ENCODE measurements at regions not wholly inside any gene's neighbourhood (a gene's known extent, or its start where the extent isn't known, plus 50 kb on each side); places are given as distances from the start of the nearest gene placed in this dataset.
A peak's percentile ranks its signal among the peaks of the same experiment; 100 is the strongest.
"Not testable (repeated sequence)": the region's sequence is repeated elsewhere in the genome, so short reads cannot be mapped to it uniquely, and the experiment has no call there.

DNA sequence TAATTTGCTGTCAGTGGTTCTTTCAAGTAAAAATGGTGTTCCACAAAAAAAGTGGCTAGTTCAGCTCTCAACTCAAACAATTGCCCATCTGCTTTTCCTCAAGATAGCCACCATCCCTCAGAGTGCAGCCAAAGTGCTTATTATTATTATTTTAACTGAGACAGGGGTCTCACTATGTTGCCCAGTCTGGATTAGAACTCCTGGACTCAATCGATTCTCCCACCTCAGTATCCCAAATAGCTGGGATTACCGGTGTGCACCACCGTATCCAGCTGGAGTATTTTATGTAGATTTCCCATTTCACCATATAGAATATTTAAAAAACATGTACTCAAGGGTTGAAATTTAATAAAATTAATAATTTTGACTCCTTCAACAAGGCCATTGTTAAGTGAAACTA lies 62.1 kb upstream of the USP9X start:
- DNase-seq (ENCODE audit: low read depth, low spot score) (no peak), FAIRE-seq (no peak)
- no peaks in the 10 kb centered on the region for H3K9me1 ChIP-seq (ENCODE audit: control insufficient read depth, extremely low read depth, insufficient read depth, low read length)
- no peaks in the 10 kb centered on the region for H3K9me3 ChIP-seq (ENCODE audit: control insufficient read depth, low read depth, low read length)
- H2AFZ ChIP-seq (ENCODE audit: control insufficient read depth, low read length): no peak overlapping the region
- no peaks in the 10 kb centered on the region for H3K36me3 ChIP-seq (ENCODE audit: control insufficient read depth in 2 of 2, extremely low read depth in 1 of 2, insufficient read depth in 2 of 2, low read length in 2 of 2)
- peaks cover 9% of the 10 kb centered on the region for H3K4me1 ChIP-seq (ENCODE audit: control insufficient read depth, extremely low read depth, insufficient read depth, low read length)
- peaks cover 9% of the 10 kb centered on the region for H3K27me3 ChIP-seq (ENCODE audit: control insufficient read depth, extremely low read depth, insufficient read depth, low read length)
- H3K79me2 ChIP-seq (ENCODE audit: control insufficient read depth, insufficient read depth, low read length): no peaks in the 10 kb centered on the region
- no peak overlapping the region for H3K4me3 ChIP-seq (ENCODE audit: control insufficient read depth in 2 of 3, extremely low read depth in 1 of 3, insufficient read depth in 2 of 3, low read depth in 1 of 3, low read length in 3 of 3)
- no peak overlapping the region for H3K9ac ChIP-seq (ENCODE audit: control insufficient read depth, extremely low read depth, insufficient read depth, low read length)
- no peaks in the 10 kb centered on the region for H4K20me1 ChIP-seq (ENCODE audit: control insufficient read depth, extremely low read depth, insufficient read depth, low read length)
- TF ChIP-seq, protein P1, sequence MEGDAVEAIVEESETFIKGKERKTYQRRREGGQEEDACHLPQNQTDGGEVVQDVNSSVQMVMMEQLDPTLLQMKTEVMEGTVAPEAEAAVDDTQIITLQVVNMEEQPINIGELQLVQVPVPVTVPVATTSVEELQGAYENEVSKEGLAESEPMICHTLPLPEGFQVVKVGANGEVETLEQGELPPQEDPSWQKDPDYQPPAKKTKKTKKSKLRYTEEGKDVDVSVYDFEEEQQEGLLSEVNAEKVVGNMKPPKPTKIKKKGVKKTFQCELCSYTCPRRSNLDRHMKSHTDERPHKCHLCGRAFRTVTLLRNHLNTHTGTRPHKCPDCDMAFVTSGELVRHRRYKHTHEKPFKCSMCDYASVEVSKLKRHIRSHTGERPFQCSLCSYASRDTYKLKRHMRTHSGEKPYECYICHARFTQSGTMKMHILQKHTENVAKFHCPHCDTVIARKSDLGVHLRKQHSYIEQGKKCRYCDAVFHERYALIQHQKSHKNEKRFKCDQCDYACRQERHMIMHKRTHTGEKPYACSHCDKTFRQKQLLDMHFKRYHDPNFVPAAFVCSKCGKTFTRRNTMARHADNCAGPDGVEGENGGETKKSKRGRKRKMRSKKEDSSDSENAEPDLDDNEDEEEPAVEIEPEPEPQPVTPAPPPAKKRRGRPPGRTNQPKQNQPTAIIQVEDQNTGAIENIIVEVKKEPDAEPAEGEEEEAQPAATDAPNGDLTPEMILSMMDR (optimal IDR thresholded peaks at IDR 0.05 in 1 of 3, IDR thresholded peaks at IDR 0.05 in 1 of 3, conservative IDR thresholded peaks at IDR 0.05 in 1 of 3; ENCODE audit: extremely low read depth in 1 of 3, insufficient read depth in 2 of 3, low read length in 3 of 3): no peak
- TF ChIP-seq EZH2 (IDR thresholded peaks at IDR 0.05; ENCODE audit: low read length): no peak
- dilution Hi-C loops (cut with MboI; ENCODE audit: extremely low pct_ligation_motif_present, low sequenced_read_pairs): no loop called here
- H3K4me2 ChIP-seq (ENCODE audit: control insufficient read depth, extremely low read depth, insufficient read depth, low read depth, low read length): peak overlapping the region; percentile 32
- peak overlapping the region; percentile 60 for H3K27ac ChIP-seq (ENCODE audit: control insufficient read depth, insufficient read depth, low read length)

DNA sequence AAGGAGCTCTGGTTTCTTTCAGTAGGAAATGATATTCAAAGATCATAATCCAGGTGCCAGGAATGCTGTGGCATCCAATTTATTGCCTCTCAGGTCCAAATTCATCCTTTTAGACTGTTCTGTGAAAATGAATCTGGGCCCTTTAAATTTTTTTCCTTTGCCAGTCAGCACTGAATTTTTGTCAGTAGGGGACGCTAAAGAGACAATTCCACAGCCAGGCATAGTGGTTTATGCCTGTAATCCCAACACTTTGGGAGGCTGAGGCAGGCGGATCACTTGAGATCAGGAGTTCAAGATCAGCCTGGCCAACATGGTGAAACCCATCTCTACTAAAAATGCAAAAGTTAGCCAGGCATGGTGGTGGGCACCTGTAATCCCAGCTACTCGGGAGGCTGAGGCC lies 60.9 kb upstream of the USP9X start:
- H3K36me3 ChIP-seq (ENCODE audit: control insufficient read depth in 2 of 2, extremely low read depth in 1 of 2, insufficient read depth in 2 of 2, low read length in 2 of 2); FAIRE-seq; H2AFZ ChIP-seq (ENCODE audit: control insufficient read depth, low read length); H3K9me3 ChIP-seq (ENCODE audit: control insufficient read depth, low read depth, low read length); H4K20me1 ChIP-seq (ENCODE audit: control insufficient read depth, extremely low read depth, insufficient read depth, low read length); dilution Hi-C loops (cut with MboI; ENCODE audit: extremely low pct_ligation_motif_present, low sequenced_read_pairs); H3K79me2 ChIP-seq (ENCODE audit: control insufficient read depth, insufficient read depth, low read length); H3K27ac ChIP-seq (ENCODE audit: control insufficient read depth, insufficient read depth, low read length); H3K4me1 ChIP-seq (ENCODE audit: control insufficient read depth, extremely low read depth, insufficient read depth, low read length); H3K9me1 ChIP-seq (ENCODE audit: control insufficient read depth, extremely low read depth, insufficient read depth, low read length); DNase-seq (ENCODE audit: low read depth, low spot score); H3K9ac ChIP-seq (ENCODE audit: control insufficient read depth, extremely low read depth, insufficient read depth, low read length); H3K4me2 ChIP-seq (ENCODE audit: control insufficient read depth, extremely low read depth, insufficient read depth, low read depth, low read length); H3K27me3 ChIP-seq (ENCODE audit: control insufficient read depth, extremely low read depth, insufficient read depth, low read length); H3K4me3 ChIP-seq (ENCODE audit: control insufficient read depth in 2 of 3, extremely low read depth in 1 of 3, insufficient read depth in 2 of 3, low read depth in 1 of 3, low read length in 3 of 3): not testable (repeated sequence)

DNA sequence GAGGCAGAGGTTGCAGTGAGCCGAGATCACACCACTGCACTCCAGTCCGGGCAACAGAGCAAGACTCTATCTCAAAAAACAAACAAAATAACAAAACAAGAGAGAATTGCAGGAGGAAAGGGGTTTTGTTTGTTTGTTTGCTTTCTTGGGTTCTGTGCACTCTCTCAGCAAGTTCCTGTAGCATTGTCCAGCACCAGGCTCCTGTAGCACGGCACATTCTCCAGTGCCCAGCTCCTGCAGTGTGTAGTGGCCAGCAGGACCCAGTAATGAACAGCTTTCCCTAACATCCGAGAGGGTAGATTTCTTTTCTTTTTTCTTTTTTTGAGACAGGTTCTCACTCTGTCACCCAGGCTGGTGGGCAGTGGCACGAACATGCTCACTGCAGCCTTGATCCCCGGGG lies 60.5 kb upstream of the USP9X start:
- Histone ChIP-seq H3K79me2 (ENCODE audit: control insufficient read depth, insufficient read depth, low read length) (no peaks in the 10 kb centered on the region), H3K9me3 (ENCODE audit: control insufficient read depth, low read depth, low read length) (no peaks in the 10 kb centered on the region), H3K9ac (ENCODE audit: control insufficient read depth, extremely low read depth, insufficient read depth, low read length) (no peak overlapping the region), H3K4me2 (ENCODE audit: control insufficient read depth, extremely low read depth, insufficient read depth, low read depth, low read length) (no peak overlapping the region), H3K27ac (ENCODE audit: control insufficient read depth, insufficient read depth, low read length) (no peak overlapping the region), H3K4me1 (ENCODE audit: control insufficient read depth, extremely low read depth, insufficient read depth, low read length) (peaks cover 9% of the 10 kb centered on the region), H2AFZ (ENCODE audit: control insufficient read depth, low read length) (no peak overlapping the region), H3K36me3 (ENCODE audit: control insufficient read depth in 2 of 2, extremely low read depth in 1 of 2, insufficient read depth in 2 of 2, low read length in 2 of 2) (no peaks in the 10 kb centered on the region), H3K9me1 (ENCODE audit: control insufficient read depth, extremely low read depth, insufficient read depth, low read length) (no peaks in the 10 kb centered on the region), H3K27me3 (ENCODE audit: control insufficient read depth, extremely low read depth, insufficient read depth, low read length) (peaks cover 9% of the 10 kb centered on the region), H4K20me1 (ENCODE audit: control insufficient read depth, extremely low read depth, insufficient read depth, low read length) (no peaks in the 10 kb centered on the region), H3K4me3 (ENCODE audit: control insufficient read depth in 2 of 3, extremely low read depth in 1 of 3, insufficient read depth in 2 of 3, low read depth in 1 of 3, low read length in 3 of 3) (no peak overlapping the region)
- no peak for DNase-seq (ENCODE audit: low read depth, low spot score)
- FAIRE-seq: no peak
- TF ChIP-seq EZH2 (IDR thresholded peaks at IDR 0.05; ENCODE audit: low read length): no peak
- TF ChIP-seq, protein P1 (optimal IDR thresholded peaks at IDR 0.05 in 1 of 3, IDR thresholded peaks at IDR 0.05 in 1 of 3, conservative IDR thresholded peaks at IDR 0.05 in 1 of 3; ENCODE audit: extremely low read depth in 1 of 3, insufficient read depth in 2 of 3, low read length in 3 of 3): no peak
- dilution Hi-C loops (cut with MboI; ENCODE audit: extremely low pct_ligation_motif_present, low sequenced_read_pairs): no loop called here

Measured in keratinocyte (primary cell).